WTC11 (cell line): ENCODE measurements at regions not wholly inside any gene's neighbourhood (a gene's known extent, or its start where the extent isn't known, plus 50 kb on each side); places are given as distances from the start of the nearest gene placed in this dataset.

Source experiments
- ATAC-seq: fragments of 200-7000 bp; cut with Tn5 transposase; 2 replicates; pipeline ENCODE4 v1.10.0; 2021; ENCODE audit warnings: mild to moderate bottlenecking, moderate library complexity
- CTCF ChIA-PET: fragments of 300-600 bp; sonication (Branson Sonifier 250); formaldehyde crosslinking; loops from one replicate; lab custom pipeline; 2021; ENCODE audit warnings: antibody characterized with exemption; lab: Charles Lee
- POLR2A ChIA-PET: fragments of 350-600 bp; sonication (Branson Sonifier 250); formaldehyde crosslinking; loops from one replicate; lab custom pipeline; 2021; ENCODE audit warnings: antibody characterized with exemption; lab: Charles Lee
- DNase-seq: peaks from one replicate; pipeline ENCODE4 v3.0.0; 2021; ENCODE audit warnings: low spot score
- H3K27ac Mint-ChIP-seq: 2 replicates; pipeline ENCODE4 v1.8.0; 2021; ENCODE audit warnings: mixed read lengths
- H3K27me3 Mint-ChIP-seq: 2 replicates; pipeline ENCODE4 v1.8.0; 2021; ENCODE audit warnings: low read depth, mild to moderate bottlenecking, moderate library complexity, mixed read lengths
- H3K36me3 Mint-ChIP-seq: 2 replicates; pipeline ENCODE4 v1.8.0; 2021; ENCODE audit warnings: mixed read lengths
- H3K4me1 Mint-ChIP-seq: 2 replicates; pipeline ENCODE4 v1.8.0; 2022; ENCODE audit warnings: mixed read lengths
- H3K4me3 Mint-ChIP-seq: 2 replicates; pipeline ENCODE4 v1.8.0; 2021; ENCODE audit warnings: mild to moderate bottlenecking, moderate library complexity, mixed read lengths
- H3K9me3 Mint-ChIP-seq: 2 replicates; pipeline ENCODE4 v1.8.0; 2021; ENCODE audit warnings: mixed read lengths
- CREM ChIP-seq: sonication (generic); formaldehyde crosslinking; IDR thresholded peaks from 2 replicates; pipeline ENCODE4 v1.8.1; 2022; ENCODE audit warnings: mild to moderate bottlenecking, missing genetic modification reagents, moderate library complexity
- EMX1 ChIP-seq: fragments of 250-450 bp; sonication (Bioruptor Pico); IDR thresholded peaks from 2 replicates; pipeline ENCODE4 v1.8.0; 2021; ENCODE audit warnings: mild to moderate bottlenecking
- FOXK1 ChIP-seq: sonication (generic); formaldehyde crosslinking; IDR thresholded peaks from 2 replicates; pipeline ENCODE4 v1.8.0; 2022; ENCODE audit warnings: mild to moderate bottlenecking, moderate library complexity, missing genetic modification reagents
- IRF2 ChIP-seq: sonication (generic); formaldehyde crosslinking; IDR thresholded peaks from 2 replicates; pipeline ENCODE4 v1.8.0; 2022; ENCODE audit warnings: low read depth, missing genetic modification reagents, borderline replicate concordance
- MYBL2 ChIP-seq: sonication (generic); formaldehyde crosslinking; IDR thresholded peaks from 2 replicates; pipeline ENCODE4 v1.8.1; 2023; ENCODE audit warnings: mild to moderate bottlenecking, moderate library complexity, missing genetic modification reagents
- NFATC4 ChIP-seq: fragments of 250-450 bp; sonication (Bioruptor Pico); IDR thresholded peaks from 2 replicates; pipeline ENCODE4 v1.9.0; 2021; ENCODE audit warnings: mild to moderate bottlenecking
- NR2C2 ChIP-seq: sonication (generic); formaldehyde crosslinking; IDR thresholded peaks from 2 replicates; pipeline ENCODE4 v1.8.0; 2022; ENCODE audit warnings: mild to moderate bottlenecking, missing genetic modification reagents
- OVOL2 ChIP-seq: fragments of 250-450 bp; sonication (Bioruptor Pico); IDR thresholded peaks from 2 replicates; pipeline ENCODE4 v1.9.0; 2021; ENCODE audit warnings: mild to moderate bottlenecking, borderline replicate concordance
- RORB ChIP-seq: fragments of 250-450 bp; sonication (Bioruptor Pico); IDR thresholded peaks from 2 replicates; pipeline ENCODE4 v1.9.0; 2021; ENCODE audit warnings: mild to moderate bottlenecking
- SMAD4 ChIP-seq: sonication (generic); formaldehyde crosslinking; IDR thresholded peaks from 2 replicates; pipeline ENCODE4 v1.8.0; 2022; ENCODE audit warnings: mild to moderate bottlenecking, missing genetic modification reagents
- TEAD1 ChIP-seq: sonication (generic); formaldehyde crosslinking; IDR thresholded peaks from 2 replicates; pipeline ENCODE4 v1.8.0; 2022; ENCODE audit warnings: mild to moderate bottlenecking, missing genetic modification reagents
- TP53 ChIP-seq: sonication (generic); formaldehyde crosslinking; IDR thresholded peaks from 2 replicates; pipeline ENCODE4 v1.8.1; 2023; ENCODE audit warnings: mild to moderate bottlenecking, missing genetic modification reagents
- ZNF232 ChIP-seq: sonication (generic); formaldehyde crosslinking; IDR thresholded peaks from 2 replicates; pipeline ENCODE4 v1.8.0; 2022; ENCODE audit warnings: mild to moderate bottlenecking, missing genetic modification reagents
- ZNF317 ChIP-seq: sonication (generic); formaldehyde crosslinking; IDR thresholded peaks from 2 replicates; pipeline ENCODE4 v1.8.1; 2023; ENCODE audit warnings: low read depth, mild to moderate bottlenecking, moderate library complexity, missing genetic modification reagents, borderline replicate concordance
- ZNF396 ChIP-seq: fragments of 250-450 bp; sonication (Bioruptor Pico); IDR thresholded peaks from 2 replicates; pipeline ENCODE4 v1.8.0; 2021; ENCODE audit warnings: mild to moderate bottlenecking, moderate library complexity, borderline replicate concordance
- ZNF671 ChIP-seq: fragments of 250-450 bp; sonication (Bioruptor Pico); IDR thresholded peaks from 2 replicates; pipeline ENCODE4 v1.8.0; 2021; ENCODE audit warnings: mild to moderate bottlenecking
- TF ChIP-seq, protein P1 (sequence below): fragments of 250-450 bp; sonication (Bioruptor Pico); IDR thresholded peaks from 2 replicates; pipeline ENCODE4 v1.9.0; 2021; ENCODE audit warnings: mild to moderate bottlenecking
- TF ChIP-seq, protein P2 (sequence below): fragments of 250-450 bp; sonication (Bioruptor Pico); IDR thresholded peaks from 2 replicates; pipeline ENCODE4 v1.9.0; 2021; ENCODE audit warnings: mild to moderate bottlenecking
- TF ChIP-seq, protein P3 (sequence below): sonication (generic); formaldehyde crosslinking; conservative IDR thresholded peaks from 2 replicates; pipeline ENCODE4 v1.8.1; 2022; ENCODE audit warnings: mild to moderate bottlenecking, missing genetic modification reagents
- TF ChIP-seq, protein P4 (sequence below): sonication (generic); formaldehyde crosslinking; IDR thresholded peaks from 2 replicates; pipeline ENCODE4 v1.8.1; 2023; ENCODE audit warnings: mild to moderate bottlenecking, missing genetic modification reagents
- TF ChIP-seq, protein P5 (sequence below): sonication (generic); formaldehyde crosslinking; IDR thresholded peaks from 2 replicates; pipeline ENCODE4 v1.8.0; 2023; ENCODE audit warnings: missing genetic modification reagents

DNA sequence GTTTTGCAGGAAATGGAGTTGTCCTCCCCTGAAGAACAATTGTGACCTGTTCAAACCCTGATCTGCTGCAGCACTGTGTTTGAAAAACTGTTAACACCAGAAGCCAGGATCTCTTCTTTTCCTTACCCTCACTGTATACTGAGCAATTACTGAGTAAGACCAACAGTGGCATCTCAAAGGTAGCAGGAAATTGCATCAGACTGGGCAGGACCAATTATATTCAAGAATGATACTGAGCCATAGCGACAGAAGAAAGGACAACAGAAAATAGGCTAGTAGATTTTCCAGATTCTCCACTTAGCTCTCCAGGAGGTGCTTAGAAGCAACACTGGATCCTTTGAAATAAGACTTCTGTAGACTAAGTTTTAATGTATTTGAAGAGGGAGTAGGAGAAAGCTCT lies 57.4 kb upstream of the INHBA start:
- H3K27ac Mint-ChIP-seq = no peak overlapping the region
- POLR2A ChIA-PET = no interaction called here
- H3K9me3 Mint-ChIP-seq = peaks cover 85% of the 10 kb centered on the region
- H3K4me1 Mint-ChIP-seq = peaks cover 19% of the 10 kb centered on the region
- peaks cover 68% of the 10 kb centered on the region for H3K36me3 Mint-ChIP-seq
- no peak for DNase-seq
- H3K4me3 Mint-ChIP-seq = no peak overlapping the region
- no peak for ATAC-seq
- peaks cover 12% of the 10 kb centered on the region for H3K27me3 Mint-ChIP-seq
- CTCF ChIA-PET = no interaction called here
- TF ChIP-seq CREM (CRISPR knock-in tag) (no peak), ZNF317 (CRISPR knock-in tag) (no peak), FOXK1 (CRISPR knock-in tag) (no peak), NFATC4 (CRISPR knock-in tag) (no peak), EMX1 (CRISPR knock-in tag) (no peak), OVOL2 (CRISPR knock-in tag) (no peak), SMAD4 (CRISPR knock-in tag) (no peak), ZNF396 (CRISPR knock-in tag) (no peak), TEAD1 (CRISPR knock-in tag) (no peak)
- TF ChIP-seq, protein P1, sequence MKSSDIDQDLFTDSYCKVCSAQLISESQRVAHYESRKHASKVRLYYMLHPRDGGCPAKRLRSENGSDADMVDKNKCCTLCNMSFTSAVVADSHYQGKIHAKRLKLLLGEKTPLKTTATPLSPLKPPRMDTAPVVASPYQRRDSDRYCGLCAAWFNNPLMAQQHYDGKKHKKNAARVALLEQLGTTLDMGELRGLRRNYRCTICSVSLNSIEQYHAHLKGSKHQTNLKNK (CRISPR knock-in tag) = no peak

DNA sequence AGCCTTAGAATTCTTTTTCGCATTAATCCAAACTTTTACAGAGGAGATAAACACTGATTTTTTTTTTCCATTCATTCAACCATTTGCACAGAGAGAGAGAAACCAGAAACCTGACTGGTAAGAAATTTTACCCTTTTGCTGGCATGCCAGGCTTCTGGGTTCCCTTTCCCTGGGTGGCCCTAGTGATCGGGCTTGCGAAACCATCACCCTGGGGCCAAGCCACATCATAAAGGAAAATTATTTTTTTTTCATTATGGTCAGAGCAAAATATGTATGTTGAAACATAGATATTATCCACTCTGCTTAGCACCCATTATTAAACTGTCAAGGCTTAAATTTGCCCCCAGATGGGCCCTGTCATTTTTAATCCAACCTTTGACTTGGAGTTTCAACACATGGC lies 55.4 kb upstream of the INHBA start:
- DNase-seq (no peak), ATAC-seq (no peak)
- H3K4me1 Mint-ChIP-seq = peaks cover 14% of the 10 kb centered on the region
- POLR2A ChIA-PET = no interaction called here
- no peak overlapping the region for H3K27ac Mint-ChIP-seq
- H3K36me3 Mint-ChIP-seq = peaks cover 79% of the 10 kb centered on the region
- CTCF ChIA-PET = no interaction called here
- TF ChIP-seq NR2C2 (CRISPR knock-in tag) = no peak
- TF ChIP-seq IRF2 = no peak
- TF ChIP-seq, protein P2, sequence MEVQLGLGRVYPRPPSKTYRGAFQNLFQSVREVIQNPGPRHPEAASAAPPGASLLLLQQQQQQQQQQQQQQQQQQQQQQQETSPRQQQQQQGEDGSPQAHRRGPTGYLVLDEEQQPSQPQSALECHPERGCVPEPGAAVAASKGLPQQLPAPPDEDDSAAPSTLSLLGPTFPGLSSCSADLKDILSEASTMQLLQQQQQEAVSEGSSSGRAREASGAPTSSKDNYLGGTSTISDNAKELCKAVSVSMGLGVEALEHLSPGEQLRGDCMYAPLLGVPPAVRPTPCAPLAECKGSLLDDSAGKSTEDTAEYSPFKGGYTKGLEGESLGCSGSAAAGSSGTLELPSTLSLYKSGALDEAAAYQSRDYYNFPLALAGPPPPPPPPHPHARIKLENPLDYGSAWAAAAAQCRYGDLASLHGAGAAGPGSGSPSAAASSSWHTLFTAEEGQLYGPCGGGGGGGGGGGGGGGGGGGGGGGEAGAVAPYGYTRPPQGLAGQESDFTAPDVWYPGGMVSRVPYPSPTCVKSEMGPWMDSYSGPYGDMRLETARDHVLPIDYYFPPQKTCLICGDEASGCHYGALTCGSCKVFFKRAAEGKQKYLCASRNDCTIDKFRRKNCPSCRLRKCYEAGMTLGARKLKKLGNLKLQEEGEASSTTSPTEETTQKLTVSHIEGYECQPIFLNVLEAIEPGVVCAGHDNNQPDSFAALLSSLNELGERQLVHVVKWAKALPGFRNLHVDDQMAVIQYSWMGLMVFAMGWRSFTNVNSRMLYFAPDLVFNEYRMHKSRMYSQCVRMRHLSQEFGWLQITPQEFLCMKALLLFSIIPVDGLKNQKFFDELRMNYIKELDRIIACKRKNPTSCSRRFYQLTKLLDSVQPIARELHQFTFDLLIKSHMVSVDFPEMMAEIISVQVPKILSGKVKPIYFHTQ (CRISPR knock-in tag) = no peak
- TF ChIP-seq, protein P3, sequence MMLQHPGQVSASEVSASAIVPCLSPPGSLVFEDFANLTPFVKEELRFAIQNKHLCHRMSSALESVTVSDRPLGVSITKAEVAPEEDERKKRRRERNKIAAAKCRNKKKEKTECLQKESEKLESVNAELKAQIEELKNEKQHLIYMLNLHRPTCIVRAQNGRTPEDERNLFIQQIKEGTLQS (CRISPR knock-in tag) = no peak
- H3K9me3 Mint-ChIP-seq = peaks cover 87% of the 10 kb centered on the region
- H3K4me3 Mint-ChIP-seq = no peak overlapping the region
- H3K27me3 Mint-ChIP-seq = peaks cover 16% of the 10 kb centered on the region

DNA sequence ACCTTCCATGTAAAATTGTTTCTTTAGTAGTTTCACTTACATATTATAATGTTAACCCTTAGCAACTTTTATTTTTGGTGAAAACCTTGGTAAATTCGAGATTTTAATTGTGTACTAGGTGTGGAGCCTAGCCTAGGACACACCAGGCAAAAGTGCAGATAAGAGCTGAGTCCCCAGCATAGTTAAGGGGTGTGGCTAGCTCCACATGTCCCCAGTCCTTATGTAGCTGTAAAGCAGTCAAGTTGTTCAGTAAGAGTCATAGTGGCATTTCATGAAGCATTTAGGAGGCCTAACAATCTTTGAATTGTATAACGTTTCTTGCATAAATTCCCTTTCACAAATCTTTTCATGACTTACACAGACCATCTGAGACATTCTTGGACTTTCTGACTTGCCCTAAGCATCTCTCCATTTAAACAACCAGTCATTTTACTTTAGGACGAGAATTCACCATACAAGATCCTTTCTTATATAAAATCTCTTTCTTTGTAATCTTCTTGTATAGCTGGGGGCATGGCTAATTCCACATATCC lies 53.8 kb upstream of the INHBA start:
- ChIA-PET POLR2A (no interaction called here), CTCF (no interaction called here)
- H3K27me3 Mint-ChIP-seq = peaks cover 16% of the 10 kb centered on the region
- no peak for DNase-seq
- no peak for ATAC-seq
- H3K27ac Mint-ChIP-seq = no peak overlapping the region
- no peaks in the 10 kb centered on the region; the same call in 1 of the 2 replicates for H3K4me1 Mint-ChIP-seq
- H3K9me3 Mint-ChIP-seq = peaks cover 88% of the 10 kb centered on the region
- TF ChIP-seq ZNF232 (CRISPR knock-in tag) (no peak), ZNF671 (CRISPR knock-in tag) (no peak), RORB (no peak), OVOL2 (CRISPR knock-in tag) (no peak), MYBL2 (CRISPR knock-in tag) (no peak), TP53 (CRISPR knock-in tag) (no peak)
- TF ChIP-seq, protein P4, sequence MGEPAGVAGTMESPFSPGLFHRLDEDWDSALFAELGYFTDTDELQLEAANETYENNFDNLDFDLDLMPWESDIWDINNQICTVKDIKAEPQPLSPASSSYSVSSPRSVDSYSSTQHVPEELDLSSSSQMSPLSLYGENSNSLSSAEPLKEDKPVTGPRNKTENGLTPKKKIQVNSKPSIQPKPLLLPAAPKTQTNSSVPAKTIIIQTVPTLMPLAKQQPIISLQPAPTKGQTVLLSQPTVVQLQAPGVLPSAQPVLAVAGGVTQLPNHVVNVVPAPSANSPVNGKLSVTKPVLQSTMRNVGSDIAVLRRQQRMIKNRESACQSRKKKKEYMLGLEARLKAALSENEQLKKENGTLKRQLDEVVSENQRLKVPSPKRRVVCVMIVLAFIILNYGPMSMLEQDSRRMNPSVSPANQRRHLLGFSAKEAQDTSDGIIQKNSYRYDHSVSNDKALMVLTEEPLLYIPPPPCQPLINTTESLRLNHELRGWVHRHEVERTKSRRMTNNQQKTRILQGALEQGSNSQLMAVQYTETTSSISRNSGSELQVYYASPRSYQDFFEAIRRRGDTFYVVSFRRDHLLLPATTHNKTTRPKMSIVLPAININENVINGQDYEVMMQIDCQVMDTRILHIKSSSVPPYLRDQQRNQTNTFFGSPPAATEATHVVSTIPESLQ = no peak
- TF ChIP-seq, protein P5, sequence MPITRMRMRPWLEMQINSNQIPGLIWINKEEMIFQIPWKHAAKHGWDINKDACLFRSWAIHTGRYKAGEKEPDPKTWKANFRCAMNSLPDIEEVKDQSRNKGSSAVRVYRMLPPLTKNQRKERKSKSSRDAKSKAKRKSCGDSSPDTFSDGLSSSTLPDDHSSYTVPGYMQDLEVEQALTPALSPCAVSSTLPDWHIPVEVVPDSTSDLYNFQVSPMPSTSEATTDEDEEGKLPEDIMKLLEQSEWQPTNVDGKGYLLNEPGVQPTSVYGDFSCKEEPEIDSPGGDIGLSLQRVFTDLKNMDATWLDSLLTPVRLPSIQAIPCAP (CRISPR knock-in tag) = no peak
- TF ChIP-seq, protein P2 (CRISPR knock-in tag) = no peak
- peaks cover 79% of the 10 kb centered on the region for H3K36me3 Mint-ChIP-seq
- no peak overlapping the region for H3K4me3 Mint-ChIP-seq
